Progenitor cell of endocrine pancreas (in vitro differentiated cells): ENCODE measurements at regions not wholly inside any gene's neighbourhood (a gene's known extent, or its start where the extent isn't known, plus 50 kb on each side); places are given as distances from the start of the nearest gene placed in this dataset.

ENCODE experiments used
- DNase-seq: peaks from one replicate; pipeline ENCODE4 v3.0.0; 2021; ENCODE audit warnings: low spot score; ENCODE audit not compliant: unreplicated experiment
- H3K27ac Mint-ChIP-seq: 2 replicates; pipeline ENCODE4 v1.8.0; 2021; ENCODE audit warnings: mild to moderate bottlenecking, moderate library complexity, mixed read lengths
- H3K27me3 Mint-ChIP-seq: 2 replicates; pipeline ENCODE4 v1.8.0; 2021; ENCODE audit warnings: mixed read lengths
- H3K36me3 Mint-ChIP-seq: 2 replicates; pipeline ENCODE4 v1.8.0; 2022; ENCODE audit warnings: mixed read lengths; ENCODE audit not compliant: insufficient read depth
- H3K4me1 Mint-ChIP-seq: 2 replicates; pipeline ENCODE4 v1.8.0; 2021; ENCODE audit warnings: low read depth, mixed read lengths
- H3K4me3 Mint-ChIP-seq: 2 replicates; pipeline ENCODE4 v1.8.0; 2021; ENCODE audit warnings: low read depth, mild to moderate bottlenecking, moderate library complexity, mixed read lengths
- H3K9me3 Mint-ChIP-seq: 2 replicates; pipeline ENCODE4 v1.8.0; 2021; ENCODE audit warnings: low read depth, mixed read lengths
- TF ChIP-seq, protein P1 (sequence below): fragments of 200-600 bp; sonication (generic); IDR thresholded peaks from one replicate; pipeline ENCODE4 v1.5.0; 2021; ENCODE audit warnings: antibody characterized with exemption, mild to moderate bottlenecking; ENCODE audit not compliant: unreplicated experiment

DNA sequence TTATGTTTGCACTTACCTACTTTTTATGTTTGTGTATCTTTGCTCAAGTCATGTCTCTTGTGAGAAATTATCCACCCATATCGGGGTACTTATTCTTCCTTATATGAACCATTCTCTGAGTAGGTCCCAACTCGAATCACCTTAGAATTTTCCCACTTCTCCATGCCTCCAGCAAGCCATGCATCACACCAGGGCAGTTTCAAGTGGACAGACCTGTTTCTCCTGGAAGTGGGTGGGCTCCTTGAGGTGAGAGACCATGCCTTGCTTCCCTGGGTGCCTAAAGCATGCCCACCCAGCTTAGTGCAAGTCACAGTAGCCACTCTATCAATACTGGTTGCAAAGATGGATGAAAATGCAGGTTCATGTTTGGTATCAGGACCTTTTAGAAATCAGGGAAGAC, 187.2 kb downstream of the KIT start:
- Mint-ChIP-seq H3K36me3 (no peaks in the 10 kb centered on the region), H3K4me3 (no peak overlapping the region), H3K27me3 (no peaks in the 10 kb centered on the region), H3K9me3 (no peaks in the 10 kb centered on the region), H3K4me1 (peaks cover 21% of the 10 kb centered on the region), H3K27ac (no peak overlapping the region)
- DNase-seq: no peak
- TF ChIP-seq, protein P1, sequence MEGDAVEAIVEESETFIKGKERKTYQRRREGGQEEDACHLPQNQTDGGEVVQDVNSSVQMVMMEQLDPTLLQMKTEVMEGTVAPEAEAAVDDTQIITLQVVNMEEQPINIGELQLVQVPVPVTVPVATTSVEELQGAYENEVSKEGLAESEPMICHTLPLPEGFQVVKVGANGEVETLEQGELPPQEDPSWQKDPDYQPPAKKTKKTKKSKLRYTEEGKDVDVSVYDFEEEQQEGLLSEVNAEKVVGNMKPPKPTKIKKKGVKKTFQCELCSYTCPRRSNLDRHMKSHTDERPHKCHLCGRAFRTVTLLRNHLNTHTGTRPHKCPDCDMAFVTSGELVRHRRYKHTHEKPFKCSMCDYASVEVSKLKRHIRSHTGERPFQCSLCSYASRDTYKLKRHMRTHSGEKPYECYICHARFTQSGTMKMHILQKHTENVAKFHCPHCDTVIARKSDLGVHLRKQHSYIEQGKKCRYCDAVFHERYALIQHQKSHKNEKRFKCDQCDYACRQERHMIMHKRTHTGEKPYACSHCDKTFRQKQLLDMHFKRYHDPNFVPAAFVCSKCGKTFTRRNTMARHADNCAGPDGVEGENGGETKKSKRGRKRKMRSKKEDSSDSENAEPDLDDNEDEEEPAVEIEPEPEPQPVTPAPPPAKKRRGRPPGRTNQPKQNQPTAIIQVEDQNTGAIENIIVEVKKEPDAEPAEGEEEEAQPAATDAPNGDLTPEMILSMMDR: no peak

DNA sequence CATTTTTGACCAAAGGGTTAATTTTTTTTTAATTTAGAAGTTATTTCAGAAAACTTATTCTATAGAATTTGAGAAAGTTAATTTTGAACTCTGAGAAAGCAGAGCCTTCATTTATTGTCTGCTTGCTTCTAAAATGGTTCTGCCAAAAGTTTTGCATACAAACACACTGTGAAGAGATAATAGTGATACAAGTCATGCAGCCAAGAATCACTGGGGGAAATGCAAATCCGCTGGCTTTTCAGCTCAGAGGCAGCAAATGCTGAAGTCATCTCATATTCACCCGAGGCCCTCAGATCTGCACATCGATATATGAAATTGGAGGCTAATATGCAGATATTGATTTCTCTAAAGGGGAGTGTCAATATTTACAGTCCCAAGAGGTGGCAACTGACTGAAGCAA, 186.2 kb downstream of the KIT start:
- H3K27ac Mint-ChIP-seq: no peak overlapping the region
- DNase-seq: no peak
- no peaks in the 10 kb centered on the region for H3K27me3 Mint-ChIP-seq
- TF ChIP-seq, protein P1: no peak
- no peak overlapping the region for H3K4me3 Mint-ChIP-seq
- H3K36me3 Mint-ChIP-seq: no peaks in the 10 kb centered on the region
- no peaks in the 10 kb centered on the region for H3K9me3 Mint-ChIP-seq
- H3K4me1 Mint-ChIP-seq: peaks cover 21% of the 10 kb centered on the region

DNA sequence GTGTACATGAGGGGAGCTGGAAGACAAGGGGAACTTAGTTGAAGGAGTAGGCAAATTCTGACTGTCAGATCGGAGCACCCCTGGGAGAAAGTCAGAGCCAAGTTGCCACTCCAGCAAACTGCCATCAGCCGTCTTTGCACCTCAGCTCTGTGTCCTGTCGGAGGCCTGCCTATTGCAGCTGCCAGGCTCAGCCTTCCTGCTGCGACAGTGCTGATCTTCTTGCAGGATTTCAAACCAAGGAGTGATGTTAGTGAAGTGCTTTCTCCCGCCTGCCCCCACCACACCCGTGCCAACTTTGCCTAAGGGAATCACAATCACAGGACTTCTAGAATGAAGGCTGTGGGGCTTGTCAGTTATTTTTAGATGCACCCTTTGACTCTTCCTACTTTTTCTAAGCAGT, 185.3 kb downstream of the KIT start:
- Mint-ChIP-seq H3K9me3 (no peaks in the 10 kb centered on the region), H3K27me3 (no peaks in the 10 kb centered on the region), H3K4me1 (peaks cover 21% of the 10 kb centered on the region), H3K36me3 (no peaks in the 10 kb centered on the region), H3K27ac (no peak overlapping the region), H3K4me3 (no peak overlapping the region)
- TF ChIP-seq, protein P1: no peak
- no peak for DNase-seq

DNA sequence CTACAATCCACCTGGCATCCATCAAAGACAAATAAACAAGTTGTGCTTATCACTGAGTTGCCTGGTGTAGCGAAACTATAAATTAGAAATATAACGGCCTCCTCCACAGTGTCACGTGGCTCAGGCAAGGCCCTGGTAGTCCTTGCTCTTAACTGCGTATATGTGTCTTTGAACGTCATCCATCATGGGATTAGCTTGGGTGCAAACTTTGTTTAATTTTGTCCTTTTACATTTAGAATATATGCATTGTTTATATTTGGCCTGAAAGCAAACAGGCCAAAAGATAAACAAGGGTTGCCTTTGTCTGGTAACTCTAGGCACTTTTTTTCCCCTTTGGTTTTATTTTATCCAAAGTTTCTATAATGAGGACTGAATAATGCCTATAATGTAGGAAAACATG, 184.9 kb downstream of the KIT start:
- Mint-ChIP-seq H3K4me3 (no peak overlapping the region), H3K9me3 (no peaks in the 10 kb centered on the region), H3K36me3 (no peaks in the 10 kb centered on the region), H3K4me1 (peaks cover 21% of the 10 kb centered on the region), H3K27me3 (no peaks in the 10 kb centered on the region), H3K27ac (peak overlapping the region; percentile 71)
- DNase-seq: no peak
- TF ChIP-seq, protein P1: no peak

DNA sequence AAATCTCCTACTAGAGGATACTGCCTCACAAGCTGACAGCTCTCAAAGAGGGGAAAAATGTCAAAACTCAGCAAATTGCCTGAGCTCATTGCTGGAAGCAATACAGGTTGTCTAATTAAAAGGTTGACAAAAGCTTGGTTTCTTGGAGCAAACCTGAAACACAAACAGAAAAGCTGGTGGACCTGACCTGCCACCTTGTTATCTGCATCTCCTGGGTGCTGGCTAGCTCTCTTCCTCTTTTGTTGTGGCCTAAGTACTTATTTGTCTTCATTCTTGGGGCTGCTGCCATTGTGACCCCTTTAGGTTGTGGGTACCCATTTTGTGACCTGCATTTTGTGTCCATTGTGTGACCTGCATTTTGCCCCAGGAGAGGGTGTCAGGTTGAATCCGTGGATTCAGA, 184.5 kb downstream of the KIT start:
- no peak overlapping the region for H3K4me3 Mint-ChIP-seq
- TF ChIP-seq, protein P1: no peak
- no peaks in the 10 kb centered on the region for H3K27me3 Mint-ChIP-seq
- peaks cover 21% of the 10 kb centered on the region for H3K4me1 Mint-ChIP-seq
- peak overlapping the region; percentile 71 for H3K27ac Mint-ChIP-seq
- no peak for DNase-seq
- H3K36me3 Mint-ChIP-seq: no peaks in the 10 kb centered on the region
- no peaks in the 10 kb centered on the region for H3K9me3 Mint-ChIP-seq
